ENCODE measurements at regions not wholly inside any gene's neighbourhood (a gene's known extent, or its start where the extent isn't known, plus 50 kb on each side); places are given as distances from the start of the nearest gene placed in this dataset.

DNA sequence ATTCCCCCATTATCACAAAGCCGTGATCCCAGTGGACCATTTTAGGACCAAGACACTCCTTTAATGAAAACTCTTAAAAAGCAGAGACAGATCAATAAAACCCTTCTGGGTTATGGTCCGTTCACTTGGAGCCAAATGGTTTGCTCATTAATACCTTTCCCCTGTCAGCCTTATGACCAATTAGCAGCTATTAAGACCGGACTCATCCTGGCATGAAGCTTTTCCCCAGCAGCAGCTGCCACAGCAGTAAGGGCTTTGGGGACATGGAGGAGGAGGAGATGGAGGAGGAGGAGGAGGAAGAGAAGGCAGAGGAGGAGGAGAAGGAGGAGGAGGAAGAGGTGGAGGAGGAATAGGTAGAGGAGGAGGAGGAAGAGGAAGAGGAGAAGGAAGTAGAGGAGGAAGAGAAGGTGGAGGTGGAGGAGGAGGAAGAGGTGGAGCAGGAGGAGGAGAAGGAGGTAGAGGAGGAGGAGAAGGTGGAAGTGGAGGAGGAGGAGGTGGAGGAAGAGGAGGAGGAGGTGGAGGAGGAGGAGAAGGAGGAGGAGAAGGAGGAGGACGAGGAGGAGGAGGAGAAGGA is 50.1 kb upstream of the IRX3 start:
- intact Hi-C loops (cut with DNase I), result no loop called here
- Histone ChIP-seq H3K27ac (no peak overlapping the region), H3K36me3 (no peaks in the 10 kb centered on the region), H3K9me3 (no peaks in the 10 kb centered on the region), H3K4me3 (no peak overlapping the region), H3K27me3 (peaks cover 0 to 27% of the 10 kb centered on the region in 2 donors), H3K4me1 (peaks cover 0 to under 1% of the 10 kb centered on the region in 2 donors)
- ATAC-seq, result no peak
- TF ChIP-seq, protein P1, sequence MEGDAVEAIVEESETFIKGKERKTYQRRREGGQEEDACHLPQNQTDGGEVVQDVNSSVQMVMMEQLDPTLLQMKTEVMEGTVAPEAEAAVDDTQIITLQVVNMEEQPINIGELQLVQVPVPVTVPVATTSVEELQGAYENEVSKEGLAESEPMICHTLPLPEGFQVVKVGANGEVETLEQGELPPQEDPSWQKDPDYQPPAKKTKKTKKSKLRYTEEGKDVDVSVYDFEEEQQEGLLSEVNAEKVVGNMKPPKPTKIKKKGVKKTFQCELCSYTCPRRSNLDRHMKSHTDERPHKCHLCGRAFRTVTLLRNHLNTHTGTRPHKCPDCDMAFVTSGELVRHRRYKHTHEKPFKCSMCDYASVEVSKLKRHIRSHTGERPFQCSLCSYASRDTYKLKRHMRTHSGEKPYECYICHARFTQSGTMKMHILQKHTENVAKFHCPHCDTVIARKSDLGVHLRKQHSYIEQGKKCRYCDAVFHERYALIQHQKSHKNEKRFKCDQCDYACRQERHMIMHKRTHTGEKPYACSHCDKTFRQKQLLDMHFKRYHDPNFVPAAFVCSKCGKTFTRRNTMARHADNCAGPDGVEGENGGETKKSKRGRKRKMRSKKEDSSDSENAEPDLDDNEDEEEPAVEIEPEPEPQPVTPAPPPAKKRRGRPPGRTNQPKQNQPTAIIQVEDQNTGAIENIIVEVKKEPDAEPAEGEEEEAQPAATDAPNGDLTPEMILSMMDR (IDR thresholded peaks at IDR 0.05), result no peak
- no peak for DNase-seq

Measured in left lung (tissue), 4 donors.